ENCODE measurements at regions not wholly inside any gene's neighbourhood (a gene's known extent, or its start where the extent isn't known, plus 50 kb on each side); places are given as distances from the start of the nearest gene placed in this dataset.

DNA sequence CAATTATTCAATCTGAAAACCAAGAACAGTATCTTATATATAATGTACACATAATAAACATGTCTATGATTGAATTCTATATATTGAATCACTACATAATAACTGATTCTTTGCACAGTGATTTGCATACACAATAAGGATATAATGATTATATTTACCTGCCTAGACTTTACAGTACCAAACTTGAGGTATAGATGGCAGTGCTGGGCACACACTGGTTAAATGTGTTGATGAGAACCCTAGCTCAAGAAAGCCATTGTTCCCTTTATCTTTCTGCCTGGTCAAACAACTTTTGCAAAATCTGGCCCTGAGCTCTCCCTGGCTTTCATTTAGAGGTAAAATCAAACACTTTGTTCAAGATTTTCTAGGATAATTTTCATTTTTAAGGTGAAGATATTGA lies 697.7 kb downstream of the TUSC7 start:
- Histone ChIP-seq H3K9ac (ENCODE audit: low read depth in 1 of 2, low read length in 2 of 2) (no peak overlapping the region), H3K36me3 (ENCODE audit: control insufficient read depth in 1 of 2, insufficient read depth in 2 of 2, low read length in 2 of 2) (no peaks in the 10 kb centered on the region), H3K4me3 (ENCODE audit: low read depth in 1 of 2, low read length in 2 of 2) (no peak overlapping the region), H3K4me1 (ENCODE audit: control insufficient read depth in 1 of 2, insufficient read depth in 2 of 2, low read length in 2 of 2) (no peaks in the 10 kb centered on the region), H3K9me3 (ENCODE audit: control insufficient read depth in 1 of 2, low read length in 2 of 2) (no peaks in the 10 kb centered on the region), H3K27me3 (ENCODE audit: control insufficient read depth in 1 of 2, insufficient read depth in 2 of 2, low read length in 2 of 2) (no peaks in the 10 kb centered on the region), H3K27ac (ENCODE audit: low read depth, low read length) (no peak overlapping the region)

DNA sequence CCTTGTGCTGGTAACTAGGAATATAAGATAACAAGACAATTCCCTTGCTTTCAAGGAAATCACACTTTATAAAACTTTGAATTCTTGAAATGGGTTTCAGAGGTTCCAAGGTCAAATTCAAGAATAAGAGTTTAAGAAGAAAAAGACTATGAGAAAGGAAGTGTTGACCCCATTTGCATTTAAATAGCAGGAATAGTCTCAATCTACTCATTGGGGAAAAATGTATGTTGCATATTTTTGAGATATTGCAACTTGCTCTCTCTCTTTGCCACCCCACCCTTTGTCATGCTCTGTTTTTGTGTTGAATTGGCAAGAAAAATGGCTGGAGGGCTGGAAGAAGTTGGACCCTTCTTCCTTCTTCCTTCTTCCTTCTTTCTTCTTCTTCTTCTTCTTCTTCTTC lies 699.2 kb downstream of the TUSC7 start:
- no peak overlapping the region for H3K9ac ChIP-seq (ENCODE audit: low read depth in 1 of 2, low read length in 2 of 2)
- no peak overlapping the region for H3K4me3 ChIP-seq (ENCODE audit: low read depth in 1 of 2, low read length in 2 of 2)
- no peaks in the 10 kb centered on the region for H3K27me3 ChIP-seq (ENCODE audit: control insufficient read depth in 1 of 2, insufficient read depth in 2 of 2, low read length in 2 of 2)
- H3K27ac ChIP-seq (ENCODE audit: low read depth, low read length) = no peak overlapping the region
- no peaks in the 10 kb centered on the region for H3K9me3 ChIP-seq (ENCODE audit: control insufficient read depth in 1 of 2, low read length in 2 of 2)
- no peaks in the 10 kb centered on the region for H3K4me1 ChIP-seq (ENCODE audit: control insufficient read depth in 1 of 2, insufficient read depth in 2 of 2, low read length in 2 of 2)
- no peaks in the 10 kb centered on the region for H3K36me3 ChIP-seq (ENCODE audit: control insufficient read depth in 1 of 2, insufficient read depth in 2 of 2, low read length in 2 of 2)

DNA sequence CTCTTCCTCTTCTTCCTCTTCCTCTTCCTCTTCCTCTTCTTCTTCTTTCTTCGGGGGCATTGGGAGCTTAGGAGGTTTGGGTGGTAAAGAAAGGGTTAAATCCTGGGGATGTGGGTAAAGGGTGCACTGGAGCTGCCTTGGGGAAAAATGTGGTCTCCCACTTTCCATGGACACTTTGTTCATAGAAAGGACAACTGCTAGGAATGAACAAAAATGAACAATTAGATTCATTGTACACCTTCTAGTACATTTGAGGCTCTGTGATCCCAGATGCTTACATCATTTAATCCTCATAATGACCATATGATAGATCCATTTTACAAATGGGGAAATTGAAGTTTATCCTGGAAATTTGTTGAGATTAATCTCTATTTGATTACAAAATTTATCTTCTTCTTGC lies 699.7 kb downstream of the TUSC7 start:
- H3K27ac ChIP-seq (ENCODE audit: low read depth, low read length) = no peak overlapping the region
- H3K9ac ChIP-seq (ENCODE audit: low read depth in 1 of 2, low read length in 2 of 2) = no peak overlapping the region
- no peaks in the 10 kb centered on the region for H3K36me3 ChIP-seq (ENCODE audit: control insufficient read depth in 1 of 2, insufficient read depth in 2 of 2, low read length in 2 of 2)
- no peaks in the 10 kb centered on the region for H3K27me3 ChIP-seq (ENCODE audit: control insufficient read depth in 1 of 2, insufficient read depth in 2 of 2, low read length in 2 of 2)
- no peaks in the 10 kb centered on the region for H3K9me3 ChIP-seq (ENCODE audit: control insufficient read depth in 1 of 2, low read length in 2 of 2)
- H3K4me3 ChIP-seq (ENCODE audit: low read depth in 1 of 2, low read length in 2 of 2) = no peak overlapping the region
- H3K4me1 ChIP-seq (ENCODE audit: control insufficient read depth in 1 of 2, insufficient read depth in 2 of 2, low read length in 2 of 2) = no peaks in the 10 kb centered on the region

DNA sequence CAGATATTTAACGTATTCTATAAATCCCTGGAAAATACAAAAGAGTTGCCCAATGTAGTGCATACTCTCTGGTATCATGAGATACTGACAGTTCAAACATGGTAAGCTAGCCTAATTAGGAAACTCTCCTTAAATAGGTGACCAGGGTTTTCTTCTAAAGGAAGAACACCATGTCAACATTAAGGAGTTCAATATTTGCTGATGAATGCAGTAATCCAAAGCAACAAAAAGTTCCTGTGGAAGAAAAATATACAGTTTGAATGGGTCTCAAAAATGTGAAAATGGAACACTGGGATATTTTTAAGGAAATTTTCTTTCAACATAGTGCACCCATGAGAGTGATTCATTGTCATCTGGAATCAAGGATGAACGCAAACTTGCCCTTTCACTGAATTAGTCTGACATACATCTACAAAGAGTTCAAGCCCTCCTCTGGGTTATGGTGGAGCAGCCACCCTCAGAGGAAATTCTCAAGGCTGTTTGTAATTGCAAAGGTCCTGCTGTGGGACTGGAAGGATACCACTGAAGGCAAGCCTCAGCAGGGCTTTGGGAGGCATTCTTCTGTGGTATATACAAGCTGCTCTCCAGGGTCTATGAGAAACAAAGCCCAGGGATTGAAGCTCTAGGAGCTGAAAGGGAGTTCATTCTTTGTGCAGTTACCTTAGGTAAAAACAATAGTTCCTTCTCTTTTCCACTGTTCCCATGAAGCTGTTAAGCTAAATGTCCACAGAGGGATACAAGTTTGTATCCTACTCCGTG lies 700.3 kb downstream of the TUSC7 start:
- no peaks in the 10 kb centered on the region for H3K36me3 ChIP-seq (ENCODE audit: control insufficient read depth in 1 of 2, insufficient read depth in 2 of 2, low read length in 2 of 2)
- no peaks in the 10 kb centered on the region for H3K4me1 ChIP-seq (ENCODE audit: control insufficient read depth in 1 of 2, insufficient read depth in 2 of 2, low read length in 2 of 2)
- H3K27ac ChIP-seq (ENCODE audit: low read depth, low read length) = no peak overlapping the region
- H3K27me3 ChIP-seq (ENCODE audit: control insufficient read depth in 1 of 2, insufficient read depth in 2 of 2, low read length in 2 of 2) = no peaks in the 10 kb centered on the region
- no peak overlapping the region for H3K9ac ChIP-seq (ENCODE audit: low read depth in 1 of 2, low read length in 2 of 2)
- no peak overlapping the region for H3K4me3 ChIP-seq (ENCODE audit: low read depth in 1 of 2, low read length in 2 of 2)
- H3K9me3 ChIP-seq (ENCODE audit: control insufficient read depth in 1 of 2, low read length in 2 of 2) = no peaks in the 10 kb centered on the region

DNA sequence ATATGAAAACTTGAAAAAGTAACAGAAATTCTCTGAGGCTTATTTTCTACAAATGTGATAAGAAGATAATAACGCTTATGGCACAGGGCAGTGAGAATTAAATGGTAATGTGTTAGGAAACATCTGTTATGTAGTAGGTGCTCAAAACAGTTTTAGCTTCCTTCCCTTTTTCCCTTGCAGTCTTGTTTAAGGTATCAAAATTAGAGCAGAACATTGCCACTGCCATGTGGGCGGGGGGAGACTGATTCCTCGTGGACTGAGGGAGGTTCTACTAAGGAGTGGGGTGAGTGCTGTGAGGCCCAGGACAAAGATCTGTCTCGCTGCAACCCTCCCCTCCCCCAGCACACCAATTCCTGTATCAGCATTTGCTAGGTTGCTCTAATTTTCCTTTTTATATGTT lies 702.4 kb downstream of the TUSC7 start:
- Histone ChIP-seq H3K36me3 (ENCODE audit: control insufficient read depth in 1 of 2, insufficient read depth in 2 of 2, low read length in 2 of 2) (no peaks in the 10 kb centered on the region), H3K27me3 (ENCODE audit: control insufficient read depth in 1 of 2, insufficient read depth in 2 of 2, low read length in 2 of 2) (no peaks in the 10 kb centered on the region), H3K9ac (ENCODE audit: low read depth in 1 of 2, low read length in 2 of 2) (no peak overlapping the region), H3K4me3 (ENCODE audit: low read depth in 1 of 2, low read length in 2 of 2) (no peak overlapping the region), H3K9me3 (ENCODE audit: control insufficient read depth in 1 of 2, low read length in 2 of 2) (no peaks in the 10 kb centered on the region), H3K27ac (ENCODE audit: low read depth, low read length) (no peak overlapping the region), H3K4me1 (ENCODE audit: control insufficient read depth in 1 of 2, insufficient read depth in 2 of 2, low read length in 2 of 2) (no peaks in the 10 kb centered on the region)

DNA sequence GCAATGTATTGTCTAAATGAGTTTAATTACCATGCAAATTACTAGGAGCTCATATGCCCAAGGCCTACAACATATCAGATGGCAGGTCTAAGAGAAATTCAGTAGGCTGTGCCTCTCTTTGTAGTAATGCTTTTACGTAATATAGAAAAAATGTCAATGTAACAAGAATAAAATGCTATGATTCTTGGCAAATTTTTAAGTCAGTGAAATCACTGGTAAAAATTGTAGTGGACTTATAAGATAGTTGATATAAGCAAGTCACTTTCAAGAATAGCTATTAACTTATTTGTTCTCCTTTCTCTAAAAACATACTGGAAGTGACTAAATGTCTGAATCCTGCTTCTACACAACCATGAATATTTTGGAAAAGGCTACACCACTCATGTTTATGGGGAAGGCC lies 707.8 kb downstream of the TUSC7 start:
- no peak overlapping the region for H3K27ac ChIP-seq (ENCODE audit: low read depth, low read length)
- no peak overlapping the region for H3K9ac ChIP-seq (ENCODE audit: low read depth in 1 of 2, low read length in 2 of 2)
- no peak overlapping the region for H3K4me3 ChIP-seq (ENCODE audit: low read depth in 1 of 2, low read length in 2 of 2)
- H3K36me3 ChIP-seq (ENCODE audit: control insufficient read depth in 1 of 2, insufficient read depth in 2 of 2, low read length in 2 of 2) = no peaks in the 10 kb centered on the region
- no peaks in the 10 kb centered on the region for H3K27me3 ChIP-seq (ENCODE audit: control insufficient read depth in 1 of 2, insufficient read depth in 2 of 2, low read length in 2 of 2)
- no peaks in the 10 kb centered on the region for H3K9me3 ChIP-seq (ENCODE audit: control insufficient read depth in 1 of 2, low read length in 2 of 2)
- H3K4me1 ChIP-seq (ENCODE audit: control insufficient read depth in 1 of 2, insufficient read depth in 2 of 2, low read length in 2 of 2) = no peaks in the 10 kb centered on the region

DNA sequence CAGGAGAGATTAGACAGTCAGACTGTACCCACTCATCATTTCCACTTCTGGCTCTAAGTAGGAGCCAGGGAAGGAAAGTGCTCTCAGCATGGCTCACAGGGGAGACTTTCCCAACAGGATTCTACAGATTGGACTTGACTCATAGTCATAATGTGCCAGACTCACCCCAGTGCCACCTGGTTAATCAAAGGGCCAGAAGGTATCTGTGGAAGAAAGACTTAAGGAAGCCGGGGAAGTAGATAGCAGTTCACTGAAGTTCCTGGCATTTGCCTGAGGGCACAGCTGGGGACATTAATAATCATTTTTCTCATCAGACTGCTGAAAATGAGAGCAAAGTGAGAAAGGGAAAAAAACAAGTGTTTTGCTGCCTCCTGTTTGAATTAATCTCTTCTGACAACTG lies 717.5 kb downstream of the TUSC7 start:
- H3K36me3 ChIP-seq (ENCODE audit: control insufficient read depth in 1 of 2, insufficient read depth in 2 of 2, low read length in 2 of 2) = no peaks in the 10 kb centered on the region
- H3K9me3 ChIP-seq (ENCODE audit: control insufficient read depth in 1 of 2, low read length in 2 of 2) = no peaks in the 10 kb centered on the region
- no peaks in the 10 kb centered on the region for H3K27me3 ChIP-seq (ENCODE audit: control insufficient read depth in 1 of 2, insufficient read depth in 2 of 2, low read length in 2 of 2)
- no peak overlapping the region for H3K27ac ChIP-seq (ENCODE audit: low read depth, low read length)
- no peaks in the 10 kb centered on the region for H3K4me1 ChIP-seq (ENCODE audit: control insufficient read depth in 1 of 2, insufficient read depth in 2 of 2, low read length in 2 of 2)
- H3K9ac ChIP-seq (ENCODE audit: low read depth in 1 of 2, low read length in 2 of 2) = no peak overlapping the region
- H3K4me3 ChIP-seq (ENCODE audit: low read depth in 1 of 2, low read length in 2 of 2) = no peak overlapping the region

DNA sequence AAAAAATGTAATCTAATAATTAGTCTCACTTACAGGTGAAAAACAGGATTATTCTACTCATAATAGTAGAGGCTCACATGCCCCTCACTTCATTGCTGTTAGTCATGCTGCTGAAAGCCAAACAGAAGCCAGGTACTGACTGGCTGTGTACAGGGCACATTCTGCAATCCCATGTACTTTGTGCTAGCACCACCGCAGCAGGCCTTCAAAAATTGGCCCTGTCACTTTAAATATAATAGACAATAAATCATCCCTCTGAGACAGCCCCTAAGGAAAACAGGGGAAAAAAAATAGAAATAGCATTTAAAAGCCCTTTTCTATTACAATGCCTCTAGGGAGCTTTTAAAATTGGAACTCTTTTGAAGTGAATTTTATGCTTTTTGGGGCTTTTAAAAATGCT lies 723.8 kb downstream of the TUSC7 start:
- no peak overlapping the region for H3K27ac ChIP-seq (ENCODE audit: low read depth, low read length)
- no peak overlapping the region for H3K4me3 ChIP-seq (ENCODE audit: low read depth in 1 of 2, low read length in 2 of 2)
- H3K36me3 ChIP-seq (ENCODE audit: control insufficient read depth in 1 of 2, insufficient read depth in 2 of 2, low read length in 2 of 2) = no peaks in the 10 kb centered on the region
- H3K27me3 ChIP-seq (ENCODE audit: control insufficient read depth in 1 of 2, insufficient read depth in 2 of 2, low read length in 2 of 2) = no peaks in the 10 kb centered on the region
- H3K9ac ChIP-seq (ENCODE audit: low read depth in 1 of 2, low read length in 2 of 2) = no peak overlapping the region
- no peaks in the 10 kb centered on the region for H3K9me3 ChIP-seq (ENCODE audit: control insufficient read depth in 1 of 2, low read length in 2 of 2)
- no peaks in the 10 kb centered on the region for H3K4me1 ChIP-seq (ENCODE audit: control insufficient read depth in 1 of 2, insufficient read depth in 2 of 2, low read length in 2 of 2)

DNA sequence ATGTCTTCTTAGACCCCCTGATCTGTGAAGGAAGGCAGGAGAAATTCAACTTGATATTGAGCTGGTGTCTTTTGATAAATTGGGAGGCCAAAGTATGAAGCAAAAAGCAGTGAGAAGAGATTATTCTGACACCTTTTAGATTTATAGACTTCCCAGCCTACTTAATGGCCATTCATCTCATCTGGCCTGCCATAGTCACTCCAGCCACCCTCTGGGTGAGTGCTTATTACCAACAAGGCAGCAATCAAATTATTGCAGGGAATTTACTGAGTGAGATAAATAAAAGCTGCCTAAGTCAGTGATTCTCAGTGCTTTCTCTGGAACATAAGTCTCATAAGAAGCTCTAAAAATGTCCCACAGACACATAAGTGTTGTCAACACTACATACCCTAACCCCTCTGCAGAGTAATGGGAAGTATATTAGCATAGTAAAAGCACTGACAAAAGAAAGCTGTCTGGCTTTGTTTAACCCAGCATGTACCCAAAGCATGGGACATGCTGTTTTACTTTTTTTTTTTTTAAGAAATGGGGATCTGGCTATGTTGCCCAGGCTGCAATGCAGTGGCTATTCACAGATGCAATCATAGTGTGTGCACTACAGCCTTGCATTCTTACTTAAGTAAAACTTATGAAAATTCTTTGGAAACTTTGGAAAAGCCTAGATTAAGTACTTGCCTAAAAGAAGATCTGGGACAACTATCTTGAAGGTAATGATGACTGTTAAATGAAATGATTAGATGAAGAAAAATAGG lies 725.3 kb downstream of the TUSC7 start:
- H3K27ac ChIP-seq (ENCODE audit: low read depth, low read length) = no peak overlapping the region
- no peaks in the 10 kb centered on the region for H3K4me1 ChIP-seq (ENCODE audit: control insufficient read depth in 1 of 2, insufficient read depth in 2 of 2, low read length in 2 of 2)
- H3K36me3 ChIP-seq (ENCODE audit: control insufficient read depth in 1 of 2, insufficient read depth in 2 of 2, low read length in 2 of 2) = no peaks in the 10 kb centered on the region
- H3K27me3 ChIP-seq (ENCODE audit: control insufficient read depth in 1 of 2, insufficient read depth in 2 of 2, low read length in 2 of 2) = no peaks in the 10 kb centered on the region
- no peaks in the 10 kb centered on the region for H3K9me3 ChIP-seq (ENCODE audit: control insufficient read depth in 1 of 2, low read length in 2 of 2)
- H3K9ac ChIP-seq (ENCODE audit: low read depth in 1 of 2, low read length in 2 of 2) = no peak overlapping the region
- no peak overlapping the region for H3K4me3 ChIP-seq (ENCODE audit: low read depth in 1 of 2, low read length in 2 of 2)

DNA sequence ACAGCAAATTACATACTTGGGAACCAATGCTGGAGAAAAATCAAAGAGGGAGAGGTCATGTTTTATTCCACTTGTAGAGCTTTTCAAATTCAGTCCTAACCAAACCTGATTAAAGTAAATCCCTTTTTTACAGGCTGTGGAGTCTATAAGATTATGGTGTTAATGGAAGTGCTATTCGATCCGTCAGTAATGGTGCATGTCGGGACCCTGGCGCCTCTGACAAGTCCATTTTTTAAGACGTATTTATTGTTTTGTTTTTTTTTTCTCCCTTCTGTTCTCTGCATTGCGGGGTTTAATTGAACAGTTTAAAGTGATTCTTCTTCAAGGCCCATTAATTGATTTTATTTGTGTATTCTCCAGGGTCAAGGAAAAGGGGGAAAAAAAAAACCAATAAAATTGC lies 725.9 kb downstream of the TUSC7 start:
- no peaks in the 10 kb centered on the region for H3K27me3 ChIP-seq (ENCODE audit: control insufficient read depth in 1 of 2, insufficient read depth in 2 of 2, low read length in 2 of 2)
- H3K9me3 ChIP-seq (ENCODE audit: control insufficient read depth in 1 of 2, low read length in 2 of 2) = no peaks in the 10 kb centered on the region
- H3K4me1 ChIP-seq (ENCODE audit: control insufficient read depth in 1 of 2, insufficient read depth in 2 of 2, low read length in 2 of 2) = no peaks in the 10 kb centered on the region
- H3K36me3 ChIP-seq (ENCODE audit: control insufficient read depth in 1 of 2, insufficient read depth in 2 of 2, low read length in 2 of 2) = no peaks in the 10 kb centered on the region
- no peak overlapping the region for H3K27ac ChIP-seq (ENCODE audit: low read depth, low read length)
- H3K9ac ChIP-seq (ENCODE audit: low read depth in 1 of 2, low read length in 2 of 2) = no peak overlapping the region
- H3K4me3 ChIP-seq (ENCODE audit: low read depth in 1 of 2, low read length in 2 of 2) = no peak overlapping the region
